Peyer's patch (tissue), 2 donors: ENCODE measurements at regions not wholly inside any gene's neighbourhood (a gene's known extent, or its start where the extent isn't known, plus 50 kb on each side); places are given as distances from the start of the nearest gene placed in this dataset.

Experiments
- small RNA-seq, 2 donors: library from RNA; depleted of rRNA; stranded (forward); fragments of <200 nt; gene quantifications; one replicate each; pipeline ENCODE3, GENCODE V24; 2016

Small RNA genes in the stretch of these regions (small RNA-seq; reads per million reads assigned to genes)
- gene HMGB1P22 (0 reads per million in 2 donors), gene RN7SKP117 (0 reads per million in 2 donors)
